ENCODE measurements at regions not wholly inside any gene's neighbourhood (a gene's known extent, or its start where the extent isn't known, plus 50 kb on each side); places are given as distances from the start of the nearest gene placed in this dataset.

DNA sequence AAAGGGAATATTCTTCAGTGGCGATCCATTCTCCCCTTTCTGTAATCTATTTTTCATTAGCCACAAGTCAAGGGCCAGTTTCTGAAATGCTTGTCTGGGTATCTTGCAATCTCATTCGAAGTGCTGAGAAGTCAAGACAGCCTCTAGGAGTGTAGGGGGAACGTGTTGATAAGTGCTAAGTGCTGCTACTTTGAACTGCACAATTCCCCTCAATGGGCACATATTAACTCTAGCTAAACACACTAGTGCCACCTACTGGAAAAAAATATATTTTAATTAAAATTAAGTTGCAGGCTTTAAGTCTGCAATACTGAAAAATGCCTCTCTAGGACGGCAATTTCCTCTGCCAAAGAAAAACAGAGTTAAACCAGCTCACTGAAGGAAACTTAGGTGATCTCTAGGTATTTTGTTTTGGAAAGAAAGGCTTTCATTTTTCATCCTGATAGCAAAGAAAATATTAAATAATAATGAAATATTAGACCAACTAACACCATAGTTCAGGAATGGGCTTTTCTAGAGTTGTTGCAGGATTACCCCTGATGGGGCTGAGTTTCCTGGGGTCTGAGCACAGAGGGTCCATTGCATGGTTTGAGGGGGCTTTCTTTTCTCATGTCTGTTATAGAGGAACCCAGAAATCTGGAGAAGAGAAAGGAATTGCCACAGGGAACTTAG lies 181.9 kb upstream of the KBTBD8 start:
- FAIRE-seq (peak; percentile 69), DNase-seq (ENCODE audit: low read depth in 1 of 2, low spot score in 2 of 2) (peak in 1 of 2 experiments; percentile 27)
- H3K79me2 ChIP-seq (ENCODE audit: control insufficient read depth in 1 of 2, insufficient read depth in 2 of 2, low read length in 2 of 2): no peaks in the 10 kb centered on the region

More for the DNA sequence above, 181.9 kb upstream of the KBTBD8 start:
- H3K18ac ChIP-seq (ENCODE audit: extremely low read depth, low read length): no peak overlapping the region
- H4K8ac ChIP-seq (ENCODE audit: extremely low read depth, insufficient read depth, low read length): no peak overlapping the region
- ChIA-PET POLR2A (ENCODE audit: partially characterized antibody) (interaction anchor here (0.9 kb wide), 1 partner anchor 23 kb away, joined by 3 read pairs; no protein-coding TSS in a partner anchor), CTCF (ENCODE audit: partially characterized antibody) (interaction anchor here (0.7 to 3.5 kb wide), 31 partner anchors 12 to 556 kb away, joined by 3 to 25 read pairs (median 4); no protein-coding TSS in a partner anchor)
- H2BK120ac ChIP-seq (replicated peaks; ENCODE audit: low read depth, low read length): no peak overlapping the region
- H2BK20ac ChIP-seq (ENCODE audit: low read length): no peak overlapping the region; the same call in 1 of the 2 replicates
- H3K4ac ChIP-seq (replicated peaks; ENCODE audit: insufficient read length, low read depth, low read length): no peak overlapping the region
- H3K36me3 ChIP-seq (ENCODE audit: control insufficient read depth in 2 of 4, insufficient read depth in 4 of 4, low read length in 3 of 4): no peaks in the 10 kb centered on the region
- no peak overlapping the region for H3K14ac ChIP-seq (ENCODE audit: insufficient read length)
- no peak overlapping the region for H3K56ac ChIP-seq (replicated peaks; ENCODE audit: insufficient read length, low read depth, low read length)
- no peak overlapping the region for H4K5ac ChIP-seq (ENCODE audit: insufficient read length, low read depth, low read length)
- TF ChIP-seq RAD21 (IDR thresholded peaks at IDR 0.05 in 1 of 2, conservative IDR thresholded peaks at IDR 0.05 in 1 of 2; ENCODE audit: low read depth in 2 of 2, low read length in 2 of 2): peak; percentile 85 to 88
- no peak for TF ChIP-seq NRF1 (IDR thresholded peaks at IDR 0.05; ENCODE audit: low read depth, low read length)
- no peak for TF ChIP-seq CTBP2 (IDR thresholded peaks at IDR 0.05; ENCODE audit: borderline replicate concordance, insufficient read depth, insufficient read length, low read length)
- TF ChIP-seq EGR1 (IDR thresholded peaks at IDR 0.05; ENCODE audit: borderline replicate concordance, low read depth, low read length): no peak
- TF ChIP-seq, protein P1, sequence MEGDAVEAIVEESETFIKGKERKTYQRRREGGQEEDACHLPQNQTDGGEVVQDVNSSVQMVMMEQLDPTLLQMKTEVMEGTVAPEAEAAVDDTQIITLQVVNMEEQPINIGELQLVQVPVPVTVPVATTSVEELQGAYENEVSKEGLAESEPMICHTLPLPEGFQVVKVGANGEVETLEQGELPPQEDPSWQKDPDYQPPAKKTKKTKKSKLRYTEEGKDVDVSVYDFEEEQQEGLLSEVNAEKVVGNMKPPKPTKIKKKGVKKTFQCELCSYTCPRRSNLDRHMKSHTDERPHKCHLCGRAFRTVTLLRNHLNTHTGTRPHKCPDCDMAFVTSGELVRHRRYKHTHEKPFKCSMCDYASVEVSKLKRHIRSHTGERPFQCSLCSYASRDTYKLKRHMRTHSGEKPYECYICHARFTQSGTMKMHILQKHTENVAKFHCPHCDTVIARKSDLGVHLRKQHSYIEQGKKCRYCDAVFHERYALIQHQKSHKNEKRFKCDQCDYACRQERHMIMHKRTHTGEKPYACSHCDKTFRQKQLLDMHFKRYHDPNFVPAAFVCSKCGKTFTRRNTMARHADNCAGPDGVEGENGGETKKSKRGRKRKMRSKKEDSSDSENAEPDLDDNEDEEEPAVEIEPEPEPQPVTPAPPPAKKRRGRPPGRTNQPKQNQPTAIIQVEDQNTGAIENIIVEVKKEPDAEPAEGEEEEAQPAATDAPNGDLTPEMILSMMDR (IDR thresholded peaks at IDR 0.05; ENCODE audit: control extremely low read depth in 1 of 3, insufficient read depth in 1 of 3, low read depth in 1 of 3, low read length in 3 of 3): peak in 2 of 3 experiments; percentile 39 to 60; a peak in 3 of 4 replicates
- TF ChIP-seq ASH2L (IDR thresholded peaks at IDR 0.05; ENCODE audit: low read length): no peak
- TF ChIP-seq NANOG (IDR thresholded peaks at IDR 0.05; ENCODE audit: insufficient read depth, low read depth, low read length, poor library complexity, severe bottlenecking): peak; percentile 51
- no peak for TF ChIP-seq JUND (IDR thresholded peaks at IDR 0.05; ENCODE audit: low read length)
- no peaks in the 10 kb centered on the region for H3K9me3 ChIP-seq (ENCODE audit: insufficient read depth in 2 of 2, low read depth in 1 of 2, low read length in 1 of 2)
- peaks cover 1 to 11% (median 7%) of the 10 kb centered on the region in 4 experiments; a peak in 5 of 7 replicates for H3K4me1 ChIP-seq (replicated peaks in 1 of 4; ENCODE audit: control insufficient read depth in 3 of 4, insufficient read depth in 4 of 4, low read length in 3 of 4)
- no peak overlapping the region for H2AK5ac ChIP-seq (ENCODE audit: low read depth, low read length)
- H2BK12ac ChIP-seq (ENCODE audit: low read depth, low read length): no peak overlapping the region
- no peak overlapping the region for H2BK15ac ChIP-seq (ENCODE audit: low read length)
- H3K23ac ChIP-seq (ENCODE audit: insufficient read length): no peak overlapping the region
- H2AFZ ChIP-seq (ENCODE audit: low read length): no peak overlapping the region
- H3K4me2 ChIP-seq (ENCODE audit: insufficient read depth in 1 of 2, low read depth in 2 of 2, low read length in 2 of 2): no peak overlapping the region
- H3K23me2 ChIP-seq (ENCODE audit: low read depth, low read length): no peaks in the 10 kb centered on the region
- H3K27ac ChIP-seq (ENCODE audit: low read depth, low read length): no peak overlapping the region
- H4K20me1 ChIP-seq (replicated peaks in 1 of 2; ENCODE audit: control insufficient read depth in 1 of 2, insufficient read depth in 2 of 2, low read length in 2 of 2): no peaks in the 10 kb centered on the region
- H3K27me3 ChIP-seq (replicated peaks in 1 of 4; ENCODE audit: control insufficient read depth in 3 of 4, extremely low read depth in 1 of 4, insufficient read depth in 3 of 4, low read length in 3 of 4): no peaks in the 10 kb centered on the region
- WGBS, 2 experiments (ENCODE audit: extremely low coverage in 1 of 2, insufficient coverage in 1 of 2, insufficient read length in 1 of 2, insufficient replicate concordance in 2 of 2, low coverage in 1 of 2, low lambda C conversion rate in 2 of 2, missing lambda C conversion rate in 1 of 2): 49% methylated on average over 4 of the region's 4 CpGs; no CpG with 5 or more reads in 1 of the 2 experiments
- no peak overlapping the region for H3K4me3 ChIP-seq (ENCODE audit: extremely low read depth in 1 of 4, insufficient read depth in 2 of 4, low read depth in 3 of 4, low read length in 4 of 4)
- no peaks in the 10 kb centered on the region; the same call in 1 of the 2 replicates for H3K79me1 ChIP-seq (ENCODE audit: low read depth, low read length)
- H4K91ac ChIP-seq (replicated peaks; ENCODE audit: insufficient read length, low read length): no peak overlapping the region
- no peak overlapping the region for H3K9ac ChIP-seq (replicated peaks in 1 of 4; ENCODE audit: extremely low read depth in 1 of 4, low read depth in 3 of 4, low read length in 3 of 4)
- no peak overlapping the region for H2BK5ac ChIP-seq (ENCODE audit: low read depth, low read length)

All from H1 (cell line).